Left ventricle myocardium inferior (tissue), 1 donor: ENCODE measurements at regions not wholly inside any gene's neighbourhood (a gene's known extent, or its start where the extent isn't known, plus 50 kb on each side); places are given as distances from the start of the nearest gene placed in this dataset.
"Not testable (repeated sequence)": the region's sequence is repeated elsewhere in the genome, so short reads cannot be mapped to it uniquely, and the experiment has no call there.

Experiments
- DNase-seq: peaks from one replicate; pipeline ENCODE4 v3.0.0-alpha.2; 2020
- H3K27ac ChIP-seq: fragments of 200-600 bp; replicated peaks from 2 replicates; pipeline ENCODE4 v1.8.0; 2021
- H3K27me3 ChIP-seq: fragments of 200-600 bp; 2 replicates; pipeline ENCODE4 v1.8.0; 2021; ENCODE audit warnings: low read depth
- H3K36me3 ChIP-seq: fragments of 200-600 bp; 2 replicates; pipeline ENCODE4 v1.8.0; 2021
- H3K4me1 ChIP-seq: fragments of 200-600 bp; 2 replicates; pipeline ENCODE4 v1.8.0; 2021
- H3K4me3 ChIP-seq: fragments of 200-600 bp; 2 replicates; pipeline ENCODE4 v1.8.0; 2021; ENCODE audit warnings: mild to moderate bottlenecking, moderate library complexity
- H3K9me3 ChIP-seq: fragments of 200-600 bp; replicated peaks from 2 replicates; pipeline ENCODE4 v1.8.0; 2021
- CTCF ChIP-seq: fragments of 200-600 bp; IDR thresholded peaks from 2 replicates; pipeline ENCODE4 v1.8.0; 2021; ENCODE audit warnings: antibody characterized with exemption, mild to moderate bottlenecking, borderline replicate concordance
- intact Hi-C: fragments of 100-400 bp; cut with micrococcal nuclease; formaldehyde crosslinking; loops from one replicate; pipeline ENCODE4 v1.11.0; 2022
- donor health status: DM: no; HTN: yes; CAD: no; lungs with severe emphysema.

DNA sequence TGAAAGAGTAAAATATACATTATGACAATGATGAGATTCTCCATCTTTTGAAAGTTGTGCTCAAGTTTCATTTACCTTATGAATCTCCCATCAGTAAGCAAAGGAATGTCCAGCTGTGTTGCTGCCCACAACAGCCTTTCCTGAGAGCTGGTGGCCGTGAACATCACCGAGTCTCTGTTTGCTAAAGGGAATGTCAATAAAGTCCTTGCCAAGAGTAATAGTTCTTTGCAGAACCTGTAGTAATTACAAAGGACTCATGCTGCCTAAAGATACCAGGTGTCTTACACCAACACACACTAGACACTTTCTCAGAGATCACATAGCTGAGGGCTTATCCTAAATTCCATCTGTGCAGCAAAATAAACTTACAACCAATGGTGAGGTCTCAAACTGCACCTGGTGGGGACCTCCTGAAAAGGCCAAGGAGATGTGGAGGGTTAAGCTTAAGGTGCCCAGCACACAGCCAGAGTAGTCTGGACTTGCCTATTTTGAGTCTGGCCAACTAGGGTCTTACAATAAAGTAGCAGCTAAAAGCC, 111.1 kb upstream of the DAPK1 start:
- Histone ChIP-seq H3K4me3 (no peak overlapping the region), H3K4me1 (no peaks in the 10 kb centered on the region), H3K36me3 (no peaks in the 10 kb centered on the region), H3K27ac (no peak overlapping the region), H3K9me3 (no peaks in the 10 kb centered on the region), H3K27me3 (peaks cover 4% of the 10 kb centered on the region)
- intact Hi-C loops, result no loop called here
- TF ChIP-seq CTCF, result no peak
- no peak for DNase-seq

GRCh38 chr9:87387351-87388011, 110.2 kb upstream of the DAPK1 start:
- no peak for TF ChIP-seq CTCF
- no peaks in the 10 kb centered on the region for H3K36me3 ChIP-seq
- H3K27me3 ChIP-seq, result peaks cover 4% of the 10 kb centered on the region
- intact Hi-C loops, result no loop called here
- H3K27ac ChIP-seq, result no peak overlapping the region
- no peak overlapping the region for H3K4me3 ChIP-seq
- no peak for DNase-seq
- no peaks in the 10 kb centered on the region for H3K4me1 ChIP-seq
- H3K9me3 ChIP-seq, result no peaks in the 10 kb centered on the region

DNA sequence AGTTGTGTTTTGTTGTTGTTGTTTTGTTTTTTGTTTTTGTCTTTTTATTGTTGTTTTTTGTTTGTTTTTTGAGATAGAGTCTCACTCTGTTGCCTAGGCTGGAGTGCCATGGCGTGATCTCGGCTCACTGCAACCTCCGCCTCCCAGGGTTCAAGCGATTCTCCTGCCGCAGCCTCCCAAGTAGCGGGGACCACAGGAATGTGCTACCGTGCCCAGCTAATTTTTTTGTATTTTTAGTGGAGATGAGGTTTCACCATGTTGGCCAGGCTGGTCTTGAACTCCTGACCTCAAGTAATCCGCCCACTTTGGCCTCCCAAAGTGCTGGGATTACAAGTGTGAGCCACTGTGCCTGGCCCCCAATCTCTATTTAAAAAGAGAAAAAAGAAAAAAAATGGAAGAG, 109.0 kb upstream of the DAPK1 start:
- intact Hi-C loops, H3K4me3 ChIP-seq, H3K27ac ChIP-seq, DNase-seq, H3K4me1 ChIP-seq, H3K27me3 ChIP-seq, H3K36me3 ChIP-seq: not testable (repeated sequence)
- H3K9me3 ChIP-seq, result peaks cover 11% of the 10 kb centered on the region

- no peak for DNase-seq
- Histone ChIP-seq H3K9me3 (peaks cover 12% of the 10 kb centered on the region), H3K4me1 (no peaks in the 10 kb centered on the region), H3K36me3 (no peaks in the 10 kb centered on the region), H3K27ac (no peak overlapping the region), H3K27me3 (peaks cover 4% of the 10 kb centered on the region), H3K4me3 (no peak overlapping the region)
- TF ChIP-seq CTCF, result no peak
- intact Hi-C loops, result no loop called here
Measured at GRCh38 chr9:87389936-87390335, 107.7 kb upstream of the DAPK1 start.

DNA sequence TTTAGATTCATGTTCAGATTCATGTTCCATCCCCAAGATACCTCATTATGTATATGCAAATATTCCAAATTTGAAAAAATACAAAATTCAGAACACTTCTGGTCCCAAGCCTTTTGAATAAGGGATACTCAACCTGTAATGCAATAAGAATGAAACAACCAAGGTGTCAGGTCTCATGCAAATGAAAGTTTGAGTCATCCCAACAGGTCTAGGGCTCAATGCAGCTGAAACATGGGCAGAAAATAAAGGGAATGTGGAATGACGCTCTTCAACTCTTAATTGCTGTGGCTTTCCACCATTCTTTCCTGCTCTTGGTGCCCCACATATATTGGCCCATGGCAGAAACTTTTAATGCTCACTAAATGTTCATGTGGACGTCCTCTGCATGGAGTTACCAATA, 107.3 kb upstream of the DAPK1 start:
- DNase-seq, result no peak
- intact Hi-C loops, result no loop called here
- Histone ChIP-seq H3K9me3 (peaks cover 12% of the 10 kb centered on the region), H3K4me1 (no peaks in the 10 kb centered on the region), H3K27ac (no peak overlapping the region), H3K36me3 (no peaks in the 10 kb centered on the region), H3K27me3 (peaks cover 4% of the 10 kb centered on the region), H3K4me3 (no peak overlapping the region)
- TF ChIP-seq CTCF, result no peak

DNA sequence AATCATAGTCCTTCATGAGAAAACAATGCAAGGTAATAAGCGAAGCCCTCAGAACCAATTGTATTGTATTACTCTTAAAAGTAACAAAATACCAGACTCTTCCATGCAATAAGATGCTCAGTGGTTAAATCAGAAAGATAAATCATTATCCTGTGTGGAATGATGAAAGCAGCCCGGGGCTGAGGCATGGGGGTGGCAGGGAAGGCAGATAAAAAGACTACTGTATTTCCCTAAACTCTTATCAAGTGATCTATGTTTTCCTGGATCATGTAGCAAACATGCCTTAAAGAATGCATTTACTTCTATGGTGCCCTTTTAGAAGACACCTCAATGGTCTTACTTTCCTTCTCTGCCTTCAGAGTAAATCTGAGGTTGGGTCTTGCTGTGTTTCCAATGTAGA, 105.6 kb upstream of the DAPK1 start:
- H3K36me3 ChIP-seq, result no peaks in the 10 kb centered on the region
- DNase-seq, result no peak
- peaks cover 12% of the 10 kb centered on the region for H3K9me3 ChIP-seq
- intact Hi-C loops, result no loop called here
- peaks cover 4% of the 10 kb centered on the region for H3K27me3 ChIP-seq
- no peak overlapping the region for H3K27ac ChIP-seq
- H3K4me3 ChIP-seq, result no peak overlapping the region
- no peaks in the 10 kb centered on the region for H3K4me1 ChIP-seq
- TF ChIP-seq CTCF, result no peak
